GM12878 (cell line): ENCODE measurements at regions not wholly inside any gene's neighbourhood (a gene's known extent, or its start where the extent isn't known, plus 50 kb on each side); places are given as distances from the start of the nearest gene placed in this dataset.

Experiments
- ATAC-seq: fragments of 200-7000 bp; cut with Tn5 transposase; 3 replicates; pipeline ENCODE4 v1.9.1; 2020; ENCODE audit warnings: mild to moderate bottlenecking, moderate library complexity
- BruUV-seq: library from RNA; stranded (reverse); fragments of 400-500 nt; replicated peaks from 2 replicates; lab custom pipeline; 2021; lab: Mats Ljungman, UMichigan
- CTCF ChIA-PET: fragments of 300-600 bp; sonication (Branson Sonifier 250); formaldehyde crosslinking; extraction: SDS; loops from one replicate; lab custom pipeline; 2021; ENCODE audit warnings: inconsistent platforms; lab: Yijun Ruan, JAX
- POLR2A ChIA-PET: fragments of 350-600 bp; formaldehyde crosslinking; extraction: SDS; loops from one replicate; lab custom pipeline; 2021; ENCODE audit warnings: inconsistent platforms; lab: Charles Lee
- RAD21 ChIA-PET: fragments of 300-600 bp; sonication (Branson Sonifier 250); formaldehyde crosslinking; loops from one replicate; lab custom pipeline; 2023; ENCODE audit warnings: antibody characterized with exemption; ENCODE audit not compliant: unreplicated experiment; lab: Charles Lee
- SMC1A ChIA-PET: fragments of 300-600 bp; sonication (Branson Sonifier 250); formaldehyde crosslinking; loops from one replicate; lab custom pipeline; 2023; ENCODE audit not compliant: unreplicated experiment, uncharacterized antibody; lab: Charles Lee
- DNase-seq: peaks from one replicate; pipeline ENCODE4 v3.0.0-alpha.2; 2011; ENCODE audit warnings: low read depth, low spot score
- FAIRE-seq: peaks from 3 replicates; lab custom pipeline; 2011; peaks lifted over from hg19 to GRCh38; lab: Jason Lieb, UNC
- H2AFZ ChIP-seq: 2 replicates; pipeline ENCODE4 v1.6.0; 2011; ENCODE audit warnings: low read depth, low read length, control low read depth; ENCODE audit not compliant: control insufficient read depth
- H3K27ac ChIP-seq: 2 replicates; pipeline ENCODE4 v1.5.1; 2011; ENCODE audit warnings: control low read depth; ENCODE audit not compliant: control insufficient read depth, insufficient read depth
- H3K27me3 ChIP-seq, 2 experiments: replicated peaks in 1 of 2; 2 replicates each; pipeline versions ENCODE4 v1.6.0 to v1.6.1; 2011; ENCODE audit warnings: low read length in 1 of 2; ENCODE audit not compliant: control insufficient read depth in 2 of 2, insufficient read depth in 2 of 2
- H3K36me3 ChIP-seq, 2 experiments: 2 replicates each; pipeline ENCODE4 v1.5.1; 2011; ENCODE audit warnings: low read length in 1 of 2; ENCODE audit not compliant: control insufficient read depth in 2 of 2, insufficient read depth in 2 of 2
- H3K4me1 ChIP-seq: 2 replicates; pipeline ENCODE4 v1.6.1; 2011; ENCODE audit warnings: mild to moderate bottlenecking, low read length, moderate library complexity, mixed read lengths; ENCODE audit not compliant: control insufficient read depth, insufficient read depth
- H3K4me2 ChIP-seq: 2 replicates; pipeline ENCODE4 v1.6.0; 2011; ENCODE audit warnings: control low read depth; ENCODE audit not compliant: control insufficient read depth, insufficient read depth
- H3K4me3 ChIP-seq: fragments of 200-600 bp; sonication (generic); 2 replicates; pipeline ENCODE4 v1.5.1; 2016
- H3K79me2 ChIP-seq: 2 replicates; pipeline ENCODE4 v1.6.0; 2011; ENCODE audit warnings: low read length; ENCODE audit not compliant: control insufficient read depth, insufficient read depth
- H3K9ac ChIP-seq: 2 replicates; pipeline ENCODE4 v1.8.0; 2011; ENCODE audit warnings: low read length, control low read depth, mixed read lengths; ENCODE audit not compliant: control insufficient read depth, insufficient read depth
- H3K9me3 ChIP-seq: replicated peaks from 3 replicates; pipeline ENCODE4 v1.5.1; 2011; ENCODE audit warnings: mild to moderate bottlenecking, low read length; ENCODE audit not compliant: control insufficient read depth, insufficient read depth
- H4K20me1 ChIP-seq: 2 replicates; pipeline ENCODE4 v1.6.0; 2011; ENCODE audit not compliant: control insufficient read depth, insufficient read depth
- BCL11A ChIP-seq: IDR thresholded peaks from 2 replicates; pipeline ENCODE4 v1.6.1; 2011; ENCODE audit warnings: low read depth, low read length
- CHD2 ChIP-seq: IDR thresholded peaks from 2 replicates; pipeline ENCODE4 v1.6.1; 2011; ENCODE audit warnings: low read depth, low read length, improper control_type of control experiment, borderline replicate concordance
- CREB1 ChIP-seq: IDR thresholded peaks from 2 replicates; pipeline ENCODE4 v1.6.1; 2012; ENCODE audit warnings: low read depth, mild to moderate bottlenecking, inconsistent platforms
- CUX1 ChIP-seq: IDR thresholded peaks from 2 replicates; pipeline ENCODE4 v1.6.1; 2012; ENCODE audit warnings: improper control_type of control experiment, low read depth, low read length; ENCODE audit not compliant: insufficient replicate concordance
- EP300 ChIP-seq, 2 experiments: fragments of 150-350 bp in 1 of 2; IDR thresholded peaks; 2 replicates each; pipeline ENCODE4 v1.6.1; 2011 to 2012; ENCODE audit warnings: low read depth in 2 of 2, low read length in 2 of 2, borderline replicate concordance in 1 of 2, improper control_type of control experiment in 1 of 2, inconsistent platforms in 1 of 2; ENCODE audit not compliant: control insufficient read depth in 1 of 2
- EZH2 ChIP-seq: IDR thresholded peaks from 2 replicates; pipeline ENCODE4 v1.6.1; 2012; ENCODE audit warnings: low read depth, mild to moderate bottlenecking, control low read depth, inconsistent platforms, low read length, borderline replicate concordance; ENCODE audit not compliant: control insufficient read depth
- IKZF2 ChIP-seq, 2 experiments: fragments of 450-650 bp; IDR thresholded peaks; 2 replicates each; pipeline ENCODE4 v1.6.1; 2017; ENCODE audit warnings: mild to moderate bottlenecking in 2 of 2, moderate library complexity in 2 of 2
- KAT2A ChIP-seq: conservative IDR thresholded peaks from 2 replicates; pipeline ENCODE4 v1.6.1; 2011; ENCODE audit warnings: low read depth, low read length; ENCODE audit not compliant: control insufficient read depth
- KLF5 ChIP-seq: fragments of 450-650 bp; IDR thresholded peaks from 2 replicates; pipeline ENCODE4 v1.6.1; 2014; ENCODE audit warnings: mild to moderate bottlenecking; ENCODE audit not compliant: partially characterized antibody
- NFIC ChIP-seq: IDR thresholded peaks from 2 replicates; pipeline ENCODE4 v1.6.1; 2012; ENCODE audit warnings: low read depth, mild to moderate bottlenecking, inconsistent platforms, low read length, moderate library complexity
- NR2C1 ChIP-seq: fragments of 450-650 bp; IDR thresholded peaks from 2 replicates; pipeline ENCODE4 v1.6.1; 2017; ENCODE audit warnings: antibody characterized with exemption, mild to moderate bottlenecking, moderate library complexity
- PML ChIP-seq: IDR thresholded peaks from 2 replicates; pipeline ENCODE4 v1.6.1; 2012; ENCODE audit warnings: low read length, inconsistent platforms
- SMARCA5 ChIP-seq: fragments of 450-650 bp; IDR thresholded peaks from 2 replicates; pipeline ENCODE4 v1.6.1; 2017; ENCODE audit warnings: mild to moderate bottlenecking
- TBL1XR1 ChIP-seq: IDR thresholded peaks from 2 replicates; pipeline ENCODE4 v1.6.1; 2012; ENCODE audit warnings: low read depth, low read length, improper control_type of control experiment
- ZZZ3 ChIP-seq: IDR thresholded peaks from 2 replicates; pipeline ENCODE4 v1.6.1; 2011; ENCODE audit warnings: low read depth; ENCODE audit not compliant: control insufficient read depth, insufficient read length
- whole genome bisulfite sequencing: methylation state at CpG from one replicate; pipeline ENCODE4 v1.1.6; 2016; ENCODE audit warnings: low lambda C conversion rate; ENCODE audit not compliant: insufficient replicate concordance, insufficient coverage; ENCODE audit errors: missing lambda C conversion rate; 5-methylcytosine and 5-hydroxymethylcytosine counted together
- in situ Hi-C: fragments of 300-500 bp; cut with MboI; formaldehyde crosslinking; loops from 9 replicates; pipeline ENCODE4 v1.14.3; 2018; ENCODE audit warnings: mixed read lengths
- intact Hi-C: fragments of 100-400 bp; cut with micrococcal nuclease; formaldehyde crosslinking; loops from one replicate; pipeline ENCODE4 v1.14.2; 2022; ENCODE audit not compliant: unreplicated experiment
- TF ChIP-seq, protein P1 (sequence below): fragments of 450-650 bp; formaldehyde crosslinking; IDR thresholded peaks from 2 replicates; pipeline ENCODE4 v1.5.0; 2022; ENCODE audit warnings: mild to moderate bottlenecking, missing genetic modification characterization

DNA sequence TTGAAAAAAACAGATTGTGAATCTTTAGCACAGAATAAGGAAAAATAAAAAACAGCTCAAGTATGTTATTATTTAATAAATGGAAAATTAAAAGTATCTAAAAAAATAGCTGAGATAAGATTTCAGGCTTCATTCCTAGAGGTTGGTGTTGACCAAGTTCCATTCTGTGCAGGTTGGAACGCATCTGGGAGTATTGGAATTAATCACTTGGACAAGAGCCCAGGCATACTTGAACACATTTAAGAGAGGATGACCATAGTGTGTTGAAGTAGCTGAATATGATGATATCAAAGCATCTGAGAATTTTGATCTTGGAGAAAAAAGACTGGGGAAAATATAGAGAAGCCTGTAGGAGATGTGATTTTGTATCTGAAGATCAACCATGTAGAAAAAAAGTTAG is 54.6 kb upstream of the VCX start (continued):
- no peak for TF ChIP-seq NFIC
- no peak for TF ChIP-seq CHD2
- no peak for TF ChIP-seq BCL11A
- no peak for TF ChIP-seq TBL1XR1
- TF ChIP-seq CUX1, result no peak
- TF ChIP-seq, all 136 proteins: peak for 0

DNA sequence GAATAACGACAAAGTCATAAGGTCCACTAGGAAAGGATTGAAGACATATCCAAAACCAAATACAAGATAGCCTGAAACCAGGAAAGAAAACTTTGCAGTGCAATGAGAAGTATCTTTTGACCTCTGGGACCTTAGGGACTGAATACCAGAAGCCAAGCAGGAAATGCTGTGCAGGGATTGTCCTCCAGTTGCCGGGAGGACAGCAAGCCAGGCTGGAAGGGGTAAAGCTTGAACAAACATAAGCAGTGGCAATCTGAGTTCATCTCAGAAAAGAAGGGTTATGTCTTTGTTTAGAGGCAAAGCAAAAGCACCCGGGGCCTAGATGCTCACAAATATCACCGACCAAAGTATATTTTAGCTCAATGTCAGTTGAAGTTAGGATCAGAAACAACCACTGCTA is 55.3 kb upstream of the VCX start:
- intact Hi-C loops, result no loop called here

More for the DNA sequence above, 55.3 kb upstream of the VCX start:
- DNase-seq (no peak), FAIRE-seq (no peak), ATAC-seq (no peak)
- ChIA-PET SMC1A (interaction anchor here (2.3 kb wide), 1 partner anchor 10 kb away, joined by 7 read pairs; no protein-coding TSS in a partner anchor), POLR2A (interaction anchor here (0.6 kb wide), 1 partner anchor 357 kb away, joined by 4 read pairs; no protein-coding TSS in a partner anchor), RAD21 (no interaction called here), CTCF (no interaction called here)
- H3K4me2 ChIP-seq, result no peak overlapping the region
- H3K4me3 ChIP-seq, result no peak overlapping the region
- TF ChIP-seq KLF5 (no peak), ZZZ3 (no peak), IKZF2 (IDR thresholded peaks at IDR 0.05) (no peak), SMARCA5 (no peak), EZH2 (no peak), KAT2A (no peak), EP300 (IDR thresholded peaks at IDR 0.05; ENCODE audit: borderline replicate concordance in 1 of 2, control insufficient read depth in 1 of 2, low read depth in 2 of 2, low read length in 2 of 2) (no peak), CREB1 (no peak), PML (no peak), NR2C1 (no peak)
- TF ChIP-seq, protein P1, sequence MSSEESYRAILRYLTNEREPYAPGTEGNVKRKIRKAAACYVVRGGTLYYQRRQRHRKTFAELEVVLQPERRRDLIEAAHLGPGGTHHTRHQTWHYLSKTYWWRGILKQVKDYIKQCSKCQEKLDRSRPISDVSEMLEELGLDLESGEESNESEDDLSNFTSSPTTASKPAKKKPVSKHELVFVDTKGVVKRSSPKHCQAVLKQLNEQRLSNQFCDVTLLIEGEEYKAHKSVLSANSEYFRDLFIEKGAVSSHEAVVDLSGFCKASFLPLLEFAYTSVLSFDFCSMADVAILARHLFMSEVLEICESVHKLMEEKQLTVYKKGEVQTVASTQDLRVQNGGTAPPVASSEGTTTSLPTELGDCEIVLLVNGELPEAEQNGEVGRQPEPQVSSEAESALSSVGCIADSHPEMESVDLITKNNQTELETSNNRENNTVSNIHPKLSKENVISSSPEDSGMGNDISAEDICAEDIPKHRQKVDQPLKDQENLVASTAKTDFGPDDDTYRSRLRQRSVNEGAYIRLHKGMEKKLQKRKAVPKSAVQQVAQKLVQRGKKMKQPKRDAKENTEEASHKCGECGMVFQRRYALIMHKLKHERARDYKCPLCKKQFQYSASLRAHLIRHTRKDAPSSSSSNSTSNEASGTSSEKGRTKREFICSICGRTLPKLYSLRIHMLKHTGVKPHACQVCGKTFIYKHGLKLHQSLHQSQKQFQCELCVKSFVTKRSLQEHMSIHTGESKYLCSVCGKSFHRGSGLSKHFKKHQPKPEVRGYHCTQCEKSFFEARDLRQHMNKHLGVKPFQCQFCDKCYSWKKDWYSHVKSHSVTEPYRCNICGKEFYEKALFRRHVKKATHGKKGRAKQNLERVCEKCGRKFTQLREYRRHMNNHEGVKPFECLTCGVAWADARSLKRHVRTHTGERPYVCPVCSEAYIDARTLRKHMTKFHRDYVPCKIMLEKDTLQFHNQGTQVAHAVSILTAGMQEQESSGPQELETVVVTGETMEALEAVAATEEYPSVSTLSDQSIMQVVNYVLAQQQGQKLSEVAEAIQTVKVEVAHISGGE (CRISPR knock-in tag), result no peak
- in situ Hi-C loops, result no loop called here
- no TSS peak for BruUV-seq
- no peak overlapping the region for H3K9ac ChIP-seq
- H3K27ac ChIP-seq, result no peak overlapping the region
- H4K20me1 ChIP-seq, result no peaks in the 10 kb centered on the region
- no peaks in the 10 kb centered on the region for H3K4me1 ChIP-seq
- H3K9me3 ChIP-seq, result no peaks in the 10 kb centered on the region
- no peaks in the 10 kb centered on the region for H3K36me3 ChIP-seq
- WGBS, result 2% methylated on average over 4 of the region's 4 CpGs
- no peaks in the 10 kb centered on the region for H3K27me3 ChIP-seq
- no peak overlapping the region for H2AFZ ChIP-seq
- no peaks in the 10 kb centered on the region for H3K79me2 ChIP-seq
